Naive thymus-derived CD8-positive, alpha-beta T cell (primary cell): ENCODE measurements at regions not wholly inside any gene's neighbourhood (a gene's known extent, or its start where the extent isn't known, plus 50 kb on each side); places are given as distances from the start of the nearest gene placed in this dataset.
"Not testable (repeated sequence)": the region's sequence is repeated elsewhere in the genome, so short reads cannot be mapped to it uniquely, and the experiment has no call there.

Source experiments
- ATAC-seq, 2 donors: fragments of 150-1000 bp; cut with Tn5 transposase in 1 of 2; sonication (Bioruptor Pico), chemical (Tn5 transposase) in 1 of 2; 1 replicate in 1 of 2; 2 replicates in 1 of 2; pipeline ENCODE4 v1.10.0; 2021; ENCODE audit warnings: mild to moderate bottlenecking in 2 of 2, moderate library complexity in 2 of 2
- POLR2A ChIA-PET: fragments of 350-600 bp; sonication (Branson Sonifier 250); formaldehyde crosslinking; loops from one replicate; lab custom pipeline; 2021; ENCODE audit warnings: antibody characterized with exemption; lab: Charles Lee
- DNase-seq, 10 donors: peaks; one replicate each; pipeline versions ENCODE4 v3.0.0 to v3.0.0-alpha.2; 2020 to 2022
- H3K27ac Mint-ChIP-seq, 10 donors: one replicate each; pipeline ENCODE4 v1.8.0; 2020 to 2022; ENCODE audit warnings: mild to moderate bottlenecking in 10 of 10, mixed read lengths in 10 of 10, moderate library complexity in 4 of 10, inconsistent platforms in 1 of 10
- H3K27me3 Mint-ChIP-seq, 5 donors: one replicate each; pipeline ENCODE4 v1.8.0; 2021 to 2022; ENCODE audit warnings: mixed read lengths in 5 of 5
- H3K36me3 Mint-ChIP-seq, 3 donors: one replicate each; pipeline ENCODE4 v1.8.0; 2020 to 2022; ENCODE audit warnings: mixed read lengths in 3 of 3, mild to moderate bottlenecking in 2 of 3, inconsistent platforms in 1 of 3
- H3K4me1 Mint-ChIP-seq, 4 donors: one replicate each; pipeline ENCODE4 v1.8.0; 2021 to 2022; ENCODE audit warnings: mixed read lengths in 4 of 4
- H3K4me3 Mint-ChIP-seq, 10 donors: one replicate each; pipeline ENCODE4 v1.8.0; 2020 to 2022; ENCODE audit warnings: mild to moderate bottlenecking in 10 of 10, mixed read lengths in 10 of 10, moderate library complexity in 6 of 10, inconsistent platforms in 1 of 10
- H3K9me3 Mint-ChIP-seq, 9 donors: one replicate each; pipeline ENCODE4 v1.8.0; 2020 to 2022; ENCODE audit warnings: mixed read lengths in 9 of 9, mild to moderate bottlenecking in 3 of 9, inconsistent platforms in 1 of 9, moderate library complexity in 1 of 9

- DNase-seq: no peak
- ATAC-seq: no peak
- Mint-ChIP-seq H3K36me3 (peaks cover 0 to 4% (median 0%) of the 10 kb centered on the region in 3 donors), H3K27me3 (no peaks in the 10 kb centered on the region), H3K9me3 (peaks cover 2 to 46% (median 12%) of the 10 kb centered on the region in 9 donors), H3K27ac (no peak overlapping the region), H3K4me1 (no peaks in the 10 kb centered on the region), H3K4me3 (no peak overlapping the region)
- POLR2A ChIA-PET: no interaction called here
Measured at GRCh38 chr13:56356690-56357089, 784.0 kb upstream of the PRR20A start.

- H3K4me3 Mint-ChIP-seq: no peak overlapping the region
- peaks cover 0 to 5% (median 2%) of the 10 kb centered on the region in 3 donors for H3K36me3 Mint-ChIP-seq
- no peak for DNase-seq
- POLR2A ChIA-PET: no interaction called here
- peaks cover 6 to 35% (median 11%) of the 10 kb centered on the region in 9 donors for H3K9me3 Mint-ChIP-seq
- no peaks in the 10 kb centered on the region for H3K27me3 Mint-ChIP-seq
- H3K4me1 Mint-ChIP-seq: no peaks in the 10 kb centered on the region
- no peak overlapping the region for H3K27ac Mint-ChIP-seq
- ATAC-seq: no peak
Measured at GRCh38 chr13:56378566-56378965, 762.2 kb upstream of the PRR20A start.

- DNase-seq (no peak), ATAC-seq (no peak)
- POLR2A ChIA-PET: no interaction called here
- no peaks in the 10 kb centered on the region for H3K4me1 Mint-ChIP-seq
- peaks cover 1 to 17% (median 8%) of the 10 kb centered on the region in 9 donors for H3K9me3 Mint-ChIP-seq
- H3K4me3 Mint-ChIP-seq: no peak overlapping the region
- H3K27me3 Mint-ChIP-seq: no peaks in the 10 kb centered on the region
- H3K27ac Mint-ChIP-seq: no peak overlapping the region
- H3K36me3 Mint-ChIP-seq: peaks cover 0 to 4% (median 0%) of the 10 kb centered on the region in 3 donors
Measured at GRCh38 chr13:56393549-56393948, 747.2 kb upstream of the PRR20A start.

- DNase-seq (no peak), ATAC-seq (no peak)
- H3K27me3 Mint-ChIP-seq: no peaks in the 10 kb centered on the region
- peaks cover 0 to 2% (median 0%) of the 10 kb centered on the region in 3 donors for H3K36me3 Mint-ChIP-seq
- H3K4me3 Mint-ChIP-seq: no peak overlapping the region
- peaks cover 0 to 22% (median 10%) of the 10 kb centered on the region in 9 donors for H3K9me3 Mint-ChIP-seq
- POLR2A ChIA-PET: no interaction called here
- no peak overlapping the region for H3K27ac Mint-ChIP-seq
- no peaks in the 10 kb centered on the region for H3K4me1 Mint-ChIP-seq
Measured at GRCh38 chr13:56396318-56396717, 744.4 kb upstream of the PRR20A start.

GRCh38 chr13:56400774-56401173 is 739.9 kb upstream of the PRR20A start:
- no peak for ATAC-seq
- Mint-ChIP-seq H3K36me3 (no peaks in the 10 kb centered on the region), H3K4me3 (no peak overlapping the region), H3K27ac (no peak overlapping the region), H3K27me3 (no peaks in the 10 kb centered on the region), H3K4me1 (no peaks in the 10 kb centered on the region), H3K9me3 (peaks cover 5 to 36% (median 20%) of the 10 kb centered on the region in 9 donors)
- POLR2A ChIA-PET: no interaction called here
- DNase-seq: no peak

GRCh38 chr13:56412856-56413255 is 727.9 kb upstream of the PRR20A start:
- Mint-ChIP-seq H3K36me3 (peaks cover 0 to 6% (median 0%) of the 10 kb centered on the region in 3 donors), H3K27ac (no peak overlapping the region), H3K4me3 (no peak overlapping the region), H3K27me3 (no peaks in the 10 kb centered on the region), H3K9me3 (peaks cover 6 to 29% (median 15%) of the 10 kb centered on the region in 9 donors), H3K4me1 (no peaks in the 10 kb centered on the region)
- no peak for ATAC-seq
- POLR2A ChIA-PET: no interaction called here
- DNase-seq: no peak

- no peak overlapping the region for H3K4me3 Mint-ChIP-seq
- POLR2A ChIA-PET: no interaction called here
Measured at GRCh38 chr13:56424246-56424645, 716.5 kb upstream of the PRR20A start.

GRCh38 chr13:56457535-56458190 is 683.1 kb upstream of the PRR20A start:
- H3K36me3 Mint-ChIP-seq: no peaks in the 10 kb centered on the region
- no peaks in the 10 kb centered on the region for H3K4me1 Mint-ChIP-seq
- DNase-seq (no peak), ATAC-seq (no peak)
- no peak overlapping the region for H3K27ac Mint-ChIP-seq
- no peaks in the 10 kb centered on the region for H3K27me3 Mint-ChIP-seq
- POLR2A ChIA-PET: no interaction called here
- peaks cover 0 to 37% (median 13%) of the 10 kb centered on the region in 9 donors for H3K9me3 Mint-ChIP-seq
- no peak overlapping the region for H3K4me3 Mint-ChIP-seq

More at GRCh38 chr13:56424246-56424645, 716.5 kb upstream of the PRR20A start:
- Mint-ChIP-seq H3K27me3 (no peaks in the 10 kb centered on the region), H3K4me1 (no peaks in the 10 kb centered on the region), H3K36me3 (no peaks in the 10 kb centered on the region), H3K27ac (no peak overlapping the region), H3K9me3 (peaks cover 0 to 24% (median 7%) of the 10 kb centered on the region in 9 donors)
- DNase-seq: no peak
- ATAC-seq: no peak

GRCh38 chr13:56459286-56459685 is 681.4 kb upstream of the PRR20A start:
- Mint-ChIP-seq H3K9me3 (peaks cover 0 to 33% (median 12%) of the 10 kb centered on the region in 9 donors), H3K27ac (no peak overlapping the region), H3K27me3 (no peaks in the 10 kb centered on the region), H3K36me3 (no peaks in the 10 kb centered on the region), H3K4me3 (no peak overlapping the region), H3K4me1 (no peaks in the 10 kb centered on the region)
- ATAC-seq (no peak), DNase-seq (no peak)
- POLR2A ChIA-PET: no interaction called here

GRCh38 chr13:56501750-56502149 is 639.0 kb upstream of the PRR20A start:
- Mint-ChIP-seq H3K4me1 (no peaks in the 10 kb centered on the region), H3K36me3 (no peaks in the 10 kb centered on the region), H3K27me3 (no peaks in the 10 kb centered on the region), H3K4me3 (no peak overlapping the region), H3K27ac (no peak overlapping the region), H3K9me3 (peaks cover 3 to 31% (median 19%) of the 10 kb centered on the region in 9 donors)
- POLR2A ChIA-PET: no interaction called here
- DNase-seq (no peak), ATAC-seq (no peak)

- H3K4me1 Mint-ChIP-seq: no peaks in the 10 kb centered on the region
- H3K4me3 Mint-ChIP-seq: no peak overlapping the region
- POLR2A ChIA-PET: no interaction called here
- H3K27ac Mint-ChIP-seq: no peak overlapping the region
- peaks cover 0 to 4% (median 0%) of the 10 kb centered on the region in 3 donors for H3K36me3 Mint-ChIP-seq
- DNase-seq (no peak), ATAC-seq (no peak)
- H3K27me3 Mint-ChIP-seq: no peaks in the 10 kb centered on the region
- peaks cover 0 to 23% (median 5%) of the 10 kb centered on the region in 9 donors for H3K9me3 Mint-ChIP-seq
Measured at GRCh38 chr13:56510836-56511235, 629.9 kb upstream of the PRR20A start.

GRCh38 chr13:56512336-56512735 is 628.4 kb upstream of the PRR20A start:
- ATAC-seq: not testable (repeated sequence)

GRCh38 chr13:56515441-56515840 is 625.3 kb upstream of the PRR20A start:
- peaks cover 0 to 21% (median 2%) of the 10 kb centered on the region in 9 donors for H3K9me3 Mint-ChIP-seq
- H3K27me3 Mint-ChIP-seq: no peaks in the 10 kb centered on the region
- no peaks in the 10 kb centered on the region for H3K4me1 Mint-ChIP-seq
- H3K27ac Mint-ChIP-seq: no peak overlapping the region
- no peak for ATAC-seq
- DNase-seq: no peak
- H3K4me3 Mint-ChIP-seq: no peak overlapping the region
- H3K36me3 Mint-ChIP-seq: no peaks in the 10 kb centered on the region
- POLR2A ChIA-PET: no interaction called here

More at GRCh38 chr13:56512336-56512735, 628.4 kb upstream of the PRR20A start:
- H3K27ac Mint-ChIP-seq, POLR2A ChIA-PET, H3K36me3 Mint-ChIP-seq, H3K27me3 Mint-ChIP-seq, H3K4me3 Mint-ChIP-seq, DNase-seq, H3K4me1 Mint-ChIP-seq: not testable (repeated sequence)
- peaks cover 0 to 26% (median 5%) of the 10 kb centered on the region in 9 donors for H3K9me3 Mint-ChIP-seq
